Hippocampal formation (tissue), 2 donors: ENCODE measurements at regions not wholly inside any gene's neighbourhood (a gene's known extent, or its start where the extent isn't known, plus 50 kb on each side); places are given as distances from the start of the nearest gene placed in this dataset.

Experiments used
- DNase-seq, 2 donors: peaks; one replicate each; lab custom pipeline; 2025; lab: John Stamatoyannopoulos, UW

- no peak for DNase-seq
Measured at GRCh38 chr12:89857652-89858274, 149.1 kb upstream of the ATP2B1 start.

GRCh38 chr12:89856431-89856830, 147.8 kb upstream of the ATP2B1 start:
- no peak for DNase-seq

- no peak for DNase-seq
Measured at GRCh38 chr12:89848732-89849131, 140.1 kb upstream of the ATP2B1 start.

GRCh38 chr12:89846473-89847055, 137.9 kb upstream of the ATP2B1 start:
- DNase-seq, result peak in 1 of 2 donors; percentile 36

- no peak for DNase-seq
Measured at GRCh38 chr12:89845767-89846166, 137.1 kb upstream of the ATP2B1 start.

GRCh38 chr12:89845366-89845765, 136.7 kb upstream of the ATP2B1 start:
- no peak for DNase-seq

GRCh38 chr12:89844539-89844938, 135.9 kb upstream of the ATP2B1 start:
- no peak for DNase-seq

GRCh38 chr12:89840162-89840922, 131.7 kb upstream of the ATP2B1 start:
- no peak for DNase-seq

- no peak for DNase-seq
Measured at GRCh38 chr12:89839444-89839843, 130.8 kb upstream of the ATP2B1 start.

- no peak for DNase-seq
Measured at GRCh38 chr12:89838833-89839232, 130.2 kb upstream of the ATP2B1 start.

- DNase-seq, result no peak
Measured at GRCh38 chr12:89836026-89836425, 127.4 kb upstream of the ATP2B1 start.

- DNase-seq, result peak in 1 of 2 donors; percentile 3
Measured at GRCh38 chr12:89834676-89835075, 126.0 kb upstream of the ATP2B1 start.

GRCh38 chr12:89833337-89834252, 125.0 kb upstream of the ATP2B1 start:
- peak in 1 of 2 donors; percentile 62 for DNase-seq

GRCh38 chr12:89832336-89832735, 123.7 kb upstream of the ATP2B1 start:
- DNase-seq, result no peak

- DNase-seq, result no peak
Measured at GRCh38 chr12:89831310-89832095, 122.9 kb upstream of the ATP2B1 start.

- DNase-seq, result no peak
Measured at GRCh38 chr12:89829434-89829975, 120.9 kb upstream of the ATP2B1 start.

- no peak for DNase-seq
Measured at GRCh38 chr12:89828575-89828974, 119.9 kb upstream of the ATP2B1 start.

- DNase-seq, result no peak
Measured at GRCh38 chr12:89827592-89827991, 119.0 kb upstream of the ATP2B1 start.

GRCh38 chr12:89826468-89826867, 117.8 kb upstream of the ATP2B1 start:
- no peak for DNase-seq

- no peak for DNase-seq
Measured at GRCh38 chr12:89825591-89826449, 117.2 kb upstream of the ATP2B1 start.
